ENCODE measurements at regions not wholly inside any gene's neighbourhood (a gene's known extent, or its start where the extent isn't known, plus 50 kb on each side); places are given as distances from the start of the nearest gene placed in this dataset.

GRCh38 chr6:48961781-48962415, 501.2 kb downstream of the MMUT start:
- no peak for TF ChIP-seq CHD2 (IDR thresholded peaks at IDR 0.05; ENCODE audit: borderline replicate concordance, low read depth, low read length)
- no peak for TF ChIP-seq TCF12 (IDR thresholded peaks at IDR 0.05; ENCODE audit: low read depth, low read length)
- no peak for TF ChIP-seq CTCF (IDR thresholded peaks at IDR 0.05 in 2 of 3, conservative IDR thresholded peaks at IDR 0.05 in 1 of 3; ENCODE audit: control insufficient read depth in 2 of 3, extremely low read depth in 1 of 3, insufficient read depth in 1 of 3, low read depth in 3 of 3, low read length in 3 of 3)
- TF ChIP-seq NR2F1 (conservative IDR thresholded peaks at IDR 0.05) = no peak
- no peak for TF ChIP-seq FOXK2 (IDR thresholded peaks at IDR 0.05)
- TF ChIP-seq RFX5 (IDR thresholded peaks at IDR 0.05; ENCODE audit: low read depth, low read length) = no peak
- no peak for TF ChIP-seq POLR2AphosphoS5 (IDR thresholded peaks at IDR 0.05; ENCODE audit: low read length)
- no peak for TF ChIP-seq POLR2A (IDR thresholded peaks at IDR 0.05; ENCODE audit: low read depth, low read length)
- TF ChIP-seq PAX8 (IDR thresholded peaks at IDR 0.05) = no peak

Measured in GM12878 (cell line).